CD8-positive, alpha-beta memory T cell (primary cell): ENCODE measurements at regions not wholly inside any gene's neighbourhood (a gene's known extent, or its start where the extent isn't known, plus 50 kb on each side); places are given as distances from the start of the nearest gene placed in this dataset.
A peak's percentile ranks its signal among the peaks of the same experiment; 100 is the strongest.

Experiments used
- CTCF ChIA-PET: fragments of 350-600 bp; sonication (Branson Sonifier 250); formaldehyde crosslinking; loops from one replicate; lab custom pipeline; 2021; ENCODE audit warnings: antibody characterized with exemption; lab: Charles Lee
- POLR2A ChIA-PET: fragments of 350-600 bp; sonication (Branson Sonifier 250); formaldehyde crosslinking; loops from one replicate; lab custom pipeline; 2021; ENCODE audit warnings: antibody characterized with exemption; lab: Charles Lee
- DNase-seq, 5 donors: peaks; one replicate each; pipeline versions ENCODE4 v3.0.0 to v3.0.0-alpha.2; 2020 to 2022; ENCODE audit warnings: mixed read lengths in 1 of 5
- H3K27ac ChIP-seq: one replicate; pipeline ENCODE4 v1.7.0; 2013; ENCODE audit warnings: low read depth, mild to moderate bottlenecking, low read length, moderate library complexity
- H3K27me3 ChIP-seq: 2 replicates; pipeline ENCODE4 v1.7.0; 2013; ENCODE audit warnings: low read length, mild to moderate bottlenecking; ENCODE audit not compliant: insufficient read depth, poor library complexity, severe bottlenecking
- H3K36me3 ChIP-seq: 2 replicates; pipeline ENCODE4 v1.7.0; 2013; ENCODE audit warnings: mild to moderate bottlenecking, low read length, moderate library complexity; ENCODE audit not compliant: insufficient read depth
- H3K4me1 ChIP-seq: 2 replicates; pipeline ENCODE4 v1.7.0; 2013; ENCODE audit warnings: mild to moderate bottlenecking, low read length, moderate library complexity; ENCODE audit not compliant: insufficient read depth
- H3K4me3 ChIP-seq: 2 replicates; pipeline ENCODE4 v1.7.0; 2013; ENCODE audit warnings: mild to moderate bottlenecking, low read length
- H3K9me3 ChIP-seq: 2 replicates; pipeline ENCODE4 v1.7.0; 2013; ENCODE audit warnings: mild to moderate bottlenecking, low read length
- H3K27ac Mint-ChIP-seq, 8 donors: one replicate each; pipeline ENCODE4 v1.8.0; 2020 to 2021; ENCODE audit warnings: mixed read lengths in 8 of 8, mild to moderate bottlenecking in 6 of 8, inconsistent platforms in 3 of 8, moderate library complexity in 3 of 8
- H3K27me3 Mint-ChIP-seq, 2 donors: one replicate each; pipeline ENCODE4 v1.8.0; 2020 to 2021; ENCODE audit warnings: mixed read lengths in 2 of 2, mild to moderate bottlenecking in 1 of 2, moderate library complexity in 1 of 2
- H3K36me3 Mint-ChIP-seq, 3 donors: one replicate each; pipeline ENCODE4 v1.8.0; 2020 to 2021; ENCODE audit warnings: mixed read lengths in 3 of 3, inconsistent platforms in 1 of 3, mild to moderate bottlenecking in 1 of 3
- H3K4me1 Mint-ChIP-seq, 3 donors: one replicate each; pipeline ENCODE4 v1.8.0; 2020 to 2021; ENCODE audit warnings: mixed read lengths in 3 of 3, inconsistent platforms in 1 of 3, mild to moderate bottlenecking in 1 of 3
- H3K4me3 Mint-ChIP-seq, 7 donors: one replicate each; pipeline ENCODE4 v1.8.0; 2020 to 2021; ENCODE audit warnings: mixed read lengths in 7 of 7, mild to moderate bottlenecking in 6 of 7, moderate library complexity in 4 of 7, inconsistent platforms in 2 of 7
- H3K9me3 Mint-ChIP-seq, 5 donors: one replicate each; pipeline ENCODE4 v1.8.0; 2020 to 2022; ENCODE audit warnings: mixed read lengths in 5 of 5, mild to moderate bottlenecking in 3 of 5, moderate library complexity in 2 of 5, inconsistent platforms in 1 of 5

DNA sequence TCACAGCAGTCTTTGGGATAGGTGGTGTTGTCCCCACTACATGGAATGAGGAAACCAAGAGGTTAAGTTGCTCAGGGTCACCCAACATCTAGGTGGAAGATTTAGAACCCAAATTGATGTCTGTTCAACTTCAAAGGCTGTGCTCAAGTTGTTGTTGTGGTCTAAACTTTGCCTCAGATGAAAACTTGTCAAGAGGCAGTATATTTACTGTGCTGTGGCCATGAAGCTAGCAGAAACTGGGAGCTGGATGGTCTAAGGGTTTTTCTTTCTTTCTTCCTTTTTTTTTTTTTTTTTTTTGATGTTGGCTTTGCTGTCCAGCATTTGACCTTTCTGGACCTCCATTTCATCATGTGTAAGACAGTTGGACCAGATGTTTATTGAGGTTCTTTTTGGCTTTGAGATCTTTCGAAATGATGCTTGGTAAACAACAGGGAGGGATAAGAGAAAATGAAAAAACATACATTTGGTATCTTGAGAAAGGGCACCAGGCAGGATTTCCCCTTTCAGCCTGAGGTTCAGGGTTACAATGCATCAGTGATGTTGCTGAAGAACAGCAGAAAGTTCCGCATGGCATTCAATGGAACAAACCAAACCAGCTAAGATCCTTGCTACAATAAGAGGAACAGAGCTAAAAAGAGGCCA, 166.2 kb upstream of the RPS6KA3 start:
- Histone ChIP-seq H3K27me3 (no peaks in the 10 kb centered on the region), H3K9me3 (no peaks in the 10 kb centered on the region), H3K4me1 (peaks cover 22% of the 10 kb centered on the region), H3K36me3 (no peaks in the 10 kb centered on the region), H3K4me3 (no peak overlapping the region), H3K27ac (no peak overlapping the region)
- H3K4me1 Mint-ChIP-seq, result peaks cover 27 to 62% (median 51%) of the 10 kb centered on the region in 3 donors
- H3K36me3 Mint-ChIP-seq, result no peaks in the 10 kb centered on the region
- no peaks in the 10 kb centered on the region for H3K27me3 Mint-ChIP-seq
- no peak for DNase-seq
- peak overlapping the region in 7 of 8 donors; percentile 32 to 83 (median 52) for H3K27ac Mint-ChIP-seq
- CTCF ChIA-PET, result interaction anchor here (1.6 kb wide), 1 partner anchor 180 kb away, joined by 6 read pairs; no protein-coding TSS in a partner anchor
- H3K9me3 Mint-ChIP-seq, result no peaks in the 10 kb centered on the region
- peak overlapping the region in 4 of 7 donors; percentile 41 to 58 (median 50) for H3K4me3 Mint-ChIP-seq
- POLR2A ChIA-PET, result no interaction called here

DNA sequence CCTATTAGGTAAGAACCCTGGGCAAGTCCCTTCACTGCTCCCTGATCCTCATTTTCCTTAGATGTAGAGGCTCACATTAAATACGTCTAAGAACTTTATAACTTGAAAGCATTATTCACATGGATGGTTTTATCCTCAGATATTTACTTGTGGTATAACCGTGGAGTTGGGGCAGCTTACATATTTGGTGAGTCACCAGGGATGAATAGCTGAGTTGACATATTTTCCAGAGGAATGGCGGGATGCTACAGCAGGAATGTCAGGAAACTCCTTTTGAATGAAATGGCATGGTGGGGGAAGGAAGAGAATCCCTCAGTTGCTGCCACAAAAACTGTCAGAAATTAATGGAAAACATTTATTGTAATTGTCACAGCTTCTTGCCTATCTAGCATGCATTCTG, 165.3 kb upstream of the RPS6KA3 start:
- POLR2A ChIA-PET, result no interaction called here
- no peaks in the 10 kb centered on the region for H3K27me3 ChIP-seq
- Mint-ChIP-seq H3K36me3 (no peaks in the 10 kb centered on the region), H3K4me3 (no peak overlapping the region), H3K27me3 (no peaks in the 10 kb centered on the region), H3K4me1 (peaks cover 19 to 55% (median 43%) of the 10 kb centered on the region in 3 donors), H3K9me3 (no peaks in the 10 kb centered on the region), H3K27ac (no peak overlapping the region)
- DNase-seq, result no peak
- CTCF ChIA-PET, result interaction anchor here (1.6 kb wide), 1 partner anchor 179 kb away, joined by 6 read pairs; no protein-coding TSS in a partner anchor
- no peak overlapping the region for H3K4me3 ChIP-seq
- no peak overlapping the region for H3K27ac ChIP-seq
- H3K9me3 ChIP-seq, result no peaks in the 10 kb centered on the region
- peaks cover 15% of the 10 kb centered on the region for H3K4me1 ChIP-seq
- H3K36me3 ChIP-seq, result no peaks in the 10 kb centered on the region

DNA sequence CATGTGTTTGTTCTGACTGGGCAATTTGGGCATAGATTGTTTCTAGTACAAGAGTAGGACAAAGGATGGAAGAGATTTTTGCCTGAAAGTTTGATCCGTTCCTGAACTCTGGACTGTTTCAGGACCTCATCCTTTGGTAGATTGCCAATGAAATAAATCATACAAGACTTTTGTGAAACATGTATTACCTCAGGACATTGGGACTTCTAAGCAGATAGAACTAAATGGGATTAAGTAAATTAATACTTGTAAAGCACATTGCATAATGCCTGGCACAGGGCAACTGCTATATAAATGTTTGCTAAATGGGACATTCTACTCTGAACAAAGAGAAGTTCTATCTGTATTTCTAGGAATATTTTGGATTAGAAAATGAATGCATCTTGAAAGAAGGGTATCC, 164.8 kb upstream of the RPS6KA3 start:
- Mint-ChIP-seq H3K27ac (no peak overlapping the region), H3K4me3 (no peak overlapping the region), H3K4me1 (peaks cover 18 to 53% (median 38%) of the 10 kb centered on the region in 3 donors), H3K27me3 (no peaks in the 10 kb centered on the region), H3K36me3 (no peaks in the 10 kb centered on the region), H3K9me3 (no peaks in the 10 kb centered on the region)
- H3K27me3 ChIP-seq, result no peaks in the 10 kb centered on the region
- ChIA-PET POLR2A (no interaction called here), CTCF (no interaction called here)
- H3K27ac ChIP-seq, result no peak overlapping the region
- H3K4me3 ChIP-seq, result no peak overlapping the region
- DNase-seq, result no peak
- no peaks in the 10 kb centered on the region for H3K36me3 ChIP-seq
- H3K4me1 ChIP-seq, result peaks cover 12% of the 10 kb centered on the region
- no peaks in the 10 kb centered on the region for H3K9me3 ChIP-seq

DNA sequence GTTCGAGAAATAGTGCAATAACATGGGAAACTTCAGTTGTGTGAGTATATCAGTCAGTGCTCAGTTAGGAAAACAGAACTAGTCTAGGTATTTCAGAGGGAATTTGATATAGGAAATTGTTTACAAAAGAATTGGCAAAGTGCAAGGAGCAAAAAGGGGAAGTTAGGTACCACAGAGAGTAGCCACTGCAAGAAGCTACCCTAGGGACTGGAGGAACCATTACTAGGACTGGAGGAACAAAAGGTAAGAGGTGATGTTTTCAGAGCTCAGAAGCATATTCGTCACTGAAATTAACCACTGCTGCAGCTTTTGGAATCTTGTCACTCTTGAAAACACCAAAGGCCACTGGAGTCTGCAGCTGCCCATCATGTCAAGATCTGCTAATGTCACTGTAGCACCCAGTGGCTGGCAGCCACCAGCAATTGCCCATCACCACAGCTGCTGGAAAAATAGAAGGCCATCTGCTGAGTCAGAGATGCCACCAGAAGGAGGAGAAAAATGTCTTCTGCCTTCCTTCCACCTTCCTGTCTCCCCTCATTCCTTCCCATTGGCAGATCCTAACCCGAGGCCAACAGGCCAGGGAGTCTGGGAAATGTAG, 160.6 kb upstream of the RPS6KA3 start:
- peaks cover 0 to 2% (median 0%) of the 10 kb centered on the region in 5 donors for H3K9me3 Mint-ChIP-seq
- Histone ChIP-seq H3K27me3 (no peaks in the 10 kb centered on the region), H3K36me3 (no peaks in the 10 kb centered on the region), H3K9me3 (no peaks in the 10 kb centered on the region), H3K27ac (no peak overlapping the region), H3K4me3 (no peak overlapping the region), H3K4me1 (no peaks in the 10 kb centered on the region)
- H3K4me3 Mint-ChIP-seq, result no peak overlapping the region
- ChIA-PET POLR2A (no interaction called here), CTCF (no interaction called here)
- peaks cover 0 to 11% (median 3%) of the 10 kb centered on the region in 3 donors for H3K4me1 Mint-ChIP-seq
- peaks cover 0 to 2% of the 10 kb centered on the region in 2 donors for H3K27me3 Mint-ChIP-seq
- no peak overlapping the region for H3K27ac Mint-ChIP-seq
- H3K36me3 Mint-ChIP-seq, result peaks cover 0 to 2% (median 0%) of the 10 kb centered on the region in 3 donors
- DNase-seq, result no peak

DNA sequence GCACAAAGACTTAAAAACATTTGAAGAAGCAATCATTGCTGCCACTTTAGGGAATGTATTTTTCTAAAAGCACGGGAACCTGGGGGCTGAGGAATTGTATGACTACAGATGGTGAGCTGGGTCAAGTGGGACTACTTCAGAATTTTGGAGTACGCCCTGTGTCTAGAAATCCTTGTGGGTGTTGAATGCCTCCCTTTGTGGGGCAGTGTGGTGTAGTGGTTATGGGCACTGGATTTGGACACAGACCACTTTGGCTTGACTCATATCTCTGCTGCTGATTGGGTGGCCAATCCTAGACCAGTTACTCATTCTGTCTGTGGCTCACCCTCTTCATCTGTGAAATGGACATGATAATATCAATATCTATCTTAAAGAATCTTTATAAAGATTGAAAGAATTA, 155.0 kb upstream of the RPS6KA3 start:
- peak overlapping the region in 1 of 7 donors; percentile 18 for H3K4me3 Mint-ChIP-seq
- H3K27ac Mint-ChIP-seq, result no peak overlapping the region
- DNase-seq, result no peak
- peaks cover 0 to 6% of the 10 kb centered on the region in 2 donors for H3K27me3 Mint-ChIP-seq
- no peaks in the 10 kb centered on the region for H3K27me3 ChIP-seq
- CTCF ChIA-PET, result no interaction called here
- peaks cover 0 to 2% (median 0%) of the 10 kb centered on the region in 5 donors for H3K9me3 Mint-ChIP-seq
- no peak overlapping the region for H3K27ac ChIP-seq
- H3K36me3 Mint-ChIP-seq, result peaks cover 0 to 2% (median 0%) of the 10 kb centered on the region in 3 donors
- POLR2A ChIA-PET, result no interaction called here
- no peaks in the 10 kb centered on the region for H3K36me3 ChIP-seq
- no peak overlapping the region for H3K4me3 ChIP-seq
- H3K4me1 Mint-ChIP-seq, result peaks cover 16 to 28% (median 22%) of the 10 kb centered on the region in 3 donors
- H3K9me3 ChIP-seq, result no peaks in the 10 kb centered on the region
- H3K4me1 ChIP-seq, result peaks cover 16% of the 10 kb centered on the region

DNA sequence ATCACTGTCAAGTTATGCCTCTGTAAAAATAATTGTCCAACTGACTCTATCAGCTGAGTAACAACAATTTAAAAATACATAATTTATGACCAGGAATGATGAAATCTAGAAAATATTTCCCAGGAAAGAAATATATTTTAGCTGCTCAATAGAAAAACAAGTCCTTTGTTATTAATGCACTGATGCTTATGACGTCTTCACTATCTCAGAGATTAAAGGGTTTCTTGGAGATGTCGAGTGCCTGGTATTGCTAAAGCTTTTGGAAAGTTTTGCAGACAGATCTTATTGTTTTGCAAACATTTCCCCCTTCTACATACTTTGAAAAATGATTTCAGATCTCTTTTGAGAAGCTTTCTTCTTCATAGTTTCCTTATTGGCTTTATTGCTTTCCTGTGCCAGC, 154.6 kb upstream of the RPS6KA3 start:
- peaks cover 16% of the 10 kb centered on the region for H3K4me1 ChIP-seq
- H3K27me3 ChIP-seq, result no peaks in the 10 kb centered on the region
- peak overlapping the region in 1 of 7 donors; percentile 18 for H3K4me3 Mint-ChIP-seq
- H3K9me3 Mint-ChIP-seq, result peaks cover 0 to 2% (median 0%) of the 10 kb centered on the region in 5 donors
- H3K4me3 ChIP-seq, result no peak overlapping the region
- H3K27me3 Mint-ChIP-seq, result peaks cover 0 to 6% of the 10 kb centered on the region in 2 donors
- peaks cover 16 to 28% (median 22%) of the 10 kb centered on the region in 3 donors for H3K4me1 Mint-ChIP-seq
- H3K27ac Mint-ChIP-seq, result no peak overlapping the region
- ChIA-PET POLR2A (no interaction called here), CTCF (no interaction called here)
- peaks cover 0 to 2% (median 0%) of the 10 kb centered on the region in 3 donors for H3K36me3 Mint-ChIP-seq
- DNase-seq, result no peak
- no peak overlapping the region for H3K27ac ChIP-seq
- H3K9me3 ChIP-seq, result no peaks in the 10 kb centered on the region
- no peaks in the 10 kb centered on the region for H3K36me3 ChIP-seq

DNA sequence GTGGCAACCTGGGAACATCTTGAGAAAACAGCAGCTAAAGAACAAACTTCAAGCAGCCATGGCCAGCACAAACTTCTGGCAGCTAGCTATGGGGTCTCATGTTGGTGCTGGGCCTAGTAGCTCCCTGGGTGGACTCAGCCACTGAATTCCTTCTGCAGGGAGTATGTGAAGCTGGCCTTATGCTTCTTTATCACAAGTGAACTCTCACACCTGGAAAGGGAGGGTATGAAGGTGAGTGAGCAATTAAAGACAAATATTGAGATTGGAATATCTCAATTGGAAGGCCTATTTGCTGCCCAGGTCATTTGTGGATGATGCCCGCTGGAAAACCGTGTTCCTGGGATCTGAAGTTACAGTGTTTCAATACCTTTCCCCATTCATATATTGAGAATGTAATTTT, 153.3 kb upstream of the RPS6KA3 start:
- H3K9me3 ChIP-seq, result no peaks in the 10 kb centered on the region
- no peak overlapping the region for H3K4me3 ChIP-seq
- Mint-ChIP-seq H3K27me3 (peaks cover 0 to 6% of the 10 kb centered on the region in 2 donors), H3K9me3 (peaks cover 0 to 1% (median 0%) of the 10 kb centered on the region in 5 donors), H3K36me3 (peaks cover 0 to 1% (median 0%) of the 10 kb centered on the region in 3 donors), H3K4me3 (no peak overlapping the region), H3K4me1 (peaks cover 16 to 29% (median 24%) of the 10 kb centered on the region in 3 donors), H3K27ac (peak overlapping the region in 1 of 8 donors; percentile 84)
- peaks cover 18% of the 10 kb centered on the region for H3K4me1 ChIP-seq
- H3K27ac ChIP-seq, result no peak overlapping the region
- no peaks in the 10 kb centered on the region for H3K36me3 ChIP-seq
- H3K27me3 ChIP-seq, result no peaks in the 10 kb centered on the region
- no peak for DNase-seq
- ChIA-PET CTCF (no interaction called here), POLR2A (interaction anchor here (0.5 to 0.6 kb wide), 2 partner anchors 153 to 195 kb away, joined by 3 to 4 read pairs; no protein-coding TSS in a partner anchor)
